ENCODE measurements at regions not wholly inside any gene's neighbourhood (a gene's known extent, or its start where the extent isn't known, plus 50 kb on each side); places are given as distances from the start of the nearest gene placed in this dataset.

- ChIA-PET POLR2A (no interaction called here), CTCF (interaction anchor here (1.1 kb wide), 1 partner anchor 365 kb away, joined by 3 read pairs; no protein-coding TSS in a partner anchor)
- no peak for DNase-seq (ENCODE audit: extremely low spot score)
- no peak for TF ChIP-seq CTCF (IDR thresholded peaks at IDR 0.05; ENCODE audit: control extremely low read depth, extremely low read depth, low read depth, missing control alignments)
Measured at GRCh38 chr1:10873189-10873588, 76.7 kb upstream of the CASZ1 start.

GRCh38 chr1:10874351-10874750, 77.9 kb upstream of the CASZ1 start:
- no peak for TF ChIP-seq CTCF (IDR thresholded peaks at IDR 0.05; ENCODE audit: control extremely low read depth, extremely low read depth, low read depth, missing control alignments)
- POLR2A ChIA-PET, result no interaction called here
- CTCF ChIA-PET, result interaction anchor here (1.1 kb wide), 1 partner anchor 367 kb away, joined by 3 read pairs; no protein-coding TSS in a partner anchor
- no peak for DNase-seq (ENCODE audit: extremely low spot score)

GRCh38 chr1:10877894-10878293, 81.4 kb upstream of the CASZ1 start:
- no peak for TF ChIP-seq CTCF (IDR thresholded peaks at IDR 0.05; ENCODE audit: control extremely low read depth, extremely low read depth, low read depth, missing control alignments)

GRCh38 chr1:10878469-10878868, 82.0 kb upstream of the CASZ1 start:
- TF ChIP-seq CTCF (IDR thresholded peaks at IDR 0.05; ENCODE audit: control extremely low read depth, extremely low read depth, low read depth, missing control alignments), result no peak

More at GRCh38 chr1:10877894-10878293, 81.4 kb upstream of the CASZ1 start:
- CTCF ChIA-PET, result interaction anchor here (2.6 kb wide), 1 partner anchor 9 kb away, joined by 9 read pairs; no protein-coding TSS in a partner anchor
- no peak for DNase-seq (ENCODE audit: extremely low spot score)
- POLR2A ChIA-PET, result no interaction called here

GRCh38 chr1:10880063-10880462, 83.6 kb upstream of the CASZ1 start:
- no peak for TF ChIP-seq CTCF (IDR thresholded peaks at IDR 0.05; ENCODE audit: control extremely low read depth, extremely low read depth, low read depth, missing control alignments)
- ChIA-PET CTCF (interaction anchor here (1.0 to 2.6 kb wide), 2 partner anchors 11 to 13 kb away, joined by 3 to 9 read pairs; no protein-coding TSS in a partner anchor), POLR2A (no interaction called here)
- DNase-seq (ENCODE audit: extremely low spot score), result no peak

More at GRCh38 chr1:10878469-10878868, 82.0 kb upstream of the CASZ1 start:
- ChIA-PET POLR2A (no interaction called here), CTCF (interaction anchor here (2.6 kb wide), 1 partner anchor 9 kb away, joined by 9 read pairs; no protein-coding TSS in a partner anchor)
- no peak for DNase-seq (ENCODE audit: extremely low spot score)

GRCh38 chr1:10881046-10881445, 84.6 kb upstream of the CASZ1 start:
- no peak for DNase-seq (ENCODE audit: extremely low spot score)
- POLR2A ChIA-PET, result no interaction called here
- CTCF ChIA-PET, result interaction anchor here (1.2 to 1.3 kb wide), 2 partner anchors 9 to 374 kb away, joined by 3 read pairs; no protein-coding TSS in a partner anchor
- no peak for TF ChIP-seq CTCF (IDR thresholded peaks at IDR 0.05; ENCODE audit: control extremely low read depth, extremely low read depth, low read depth, missing control alignments)
